CD4-positive, alpha-beta T cell (primary cell): ENCODE measurements at regions not wholly inside any gene's neighbourhood (a gene's known extent, or its start where the extent isn't known, plus 50 kb on each side); places are given as distances from the start of the nearest gene placed in this dataset.

Experiments
- ATAC-seq: fragments of 200-7000 bp; cut with Tn5 transposase; one replicate; pipeline ENCODE4 v1.10.0; 2022; ENCODE audit warnings: mild to moderate bottlenecking; ENCODE audit not compliant: poor library complexity
- CTCF ChIA-PET: fragments of 350-600 bp; sonication (Branson Sonifier 250); formaldehyde crosslinking; loops from one replicate; lab custom pipeline; 2021; ENCODE audit warnings: antibody characterized with exemption, inconsistent platforms; lab: Charles Lee
- POLR2A ChIA-PET: fragments of 350-600 bp; sonication (Branson Sonifier 250); formaldehyde crosslinking; loops from one replicate; lab custom pipeline; 2021; ENCODE audit warnings: antibody characterized with exemption, inconsistent platforms; lab: Charles Lee
- DNase-seq, 14 experiments: peaks; one replicate each; pipeline ENCODE4 v3.0.0-alpha.2; 2013 to 2020; ENCODE audit warnings: mixed read lengths in 2 of 14
- H3K27ac ChIP-seq, 2 donors: one replicate each; pipeline versions ENCODE4 v1.5.1 to v1.7.0; 2013; ENCODE audit warnings: low read length in 2 of 2, low read depth in 1 of 2, mild to moderate bottlenecking in 1 of 2
- H3K27me3 ChIP-seq, 2 experiments: 1 replicate in 1 of 2; 2 replicates in 1 of 2; pipeline versions ENCODE4 v1.6.1 to v1.7.0; 2013; ENCODE audit warnings: low read length in 2 of 2, control low read depth in 1 of 2, mild to moderate bottlenecking in 1 of 2, moderate library complexity in 1 of 2; ENCODE audit not compliant: insufficient read depth in 2 of 2, control insufficient read depth in 1 of 2
- H3K36me3 ChIP-seq: one replicate; pipeline ENCODE4 v1.6.1; 2013; ENCODE audit warnings: low read length, control low read depth; ENCODE audit not compliant: insufficient read depth
- H3K4me1 ChIP-seq: one replicate; pipeline ENCODE4 v1.6.1; 2013; ENCODE audit warnings: low read length, control low read depth; ENCODE audit not compliant: insufficient read depth
- H3K4me3 ChIP-seq: one replicate; pipeline ENCODE4 v1.5.1; 2013; ENCODE audit warnings: mild to moderate bottlenecking, low read length, moderate library complexity
- H3K9me3 ChIP-seq, 2 experiments: 1 replicate in 1 of 2; 2 replicates in 1 of 2; pipeline versions ENCODE4 v1.6.1 to v1.7.0; 2013; ENCODE audit warnings: low read length in 2 of 2, mild to moderate bottlenecking in 2 of 2, control low read depth in 1 of 2, moderate library complexity in 1 of 2; ENCODE audit not compliant: control insufficient read depth in 1 of 2, insufficient read depth in 1 of 2
- H3K27ac Mint-ChIP-seq: one replicate; pipeline ENCODE4 v1.8.0; 2020; ENCODE audit warnings: mixed read lengths
- H3K27me3 Mint-ChIP-seq: one replicate; pipeline ENCODE4 v1.8.0; 2021; ENCODE audit warnings: mixed read lengths
- H3K36me3 Mint-ChIP-seq: one replicate; pipeline ENCODE4 v1.8.0; 2021; ENCODE audit warnings: low read depth, mixed read lengths
- H3K4me1 Mint-ChIP-seq: one replicate; pipeline ENCODE4 v1.8.0; 2021; ENCODE audit warnings: low read depth, mixed read lengths
- H3K4me3 Mint-ChIP-seq: one replicate; pipeline ENCODE4 v1.8.0; 2020; ENCODE audit warnings: mild to moderate bottlenecking, mixed read lengths
- H3K9me3 Mint-ChIP-seq: one replicate; pipeline ENCODE4 v1.8.0; 2020; ENCODE audit warnings: mixed read lengths
- intact Hi-C, 2 experiments: fragments of 100-400 bp; cut with DNase I in 1 of 2; cut with micrococcal nuclease in 1 of 2; formaldehyde crosslinking; loops; one replicate each; pipeline versions ENCODE4 v1.15.1 to v1.9.0; 2023 to 2025; cut with DNase I, micrococcal nuclease
- TF ChIP-seq, protein P1 (sequence below): fragments of 200-600 bp; IDR thresholded peaks from one replicate; pipeline ENCODE4 v1.8.0; 2022; ENCODE audit warnings: antibody characterized with exemption, mild to moderate bottlenecking

DNA sequence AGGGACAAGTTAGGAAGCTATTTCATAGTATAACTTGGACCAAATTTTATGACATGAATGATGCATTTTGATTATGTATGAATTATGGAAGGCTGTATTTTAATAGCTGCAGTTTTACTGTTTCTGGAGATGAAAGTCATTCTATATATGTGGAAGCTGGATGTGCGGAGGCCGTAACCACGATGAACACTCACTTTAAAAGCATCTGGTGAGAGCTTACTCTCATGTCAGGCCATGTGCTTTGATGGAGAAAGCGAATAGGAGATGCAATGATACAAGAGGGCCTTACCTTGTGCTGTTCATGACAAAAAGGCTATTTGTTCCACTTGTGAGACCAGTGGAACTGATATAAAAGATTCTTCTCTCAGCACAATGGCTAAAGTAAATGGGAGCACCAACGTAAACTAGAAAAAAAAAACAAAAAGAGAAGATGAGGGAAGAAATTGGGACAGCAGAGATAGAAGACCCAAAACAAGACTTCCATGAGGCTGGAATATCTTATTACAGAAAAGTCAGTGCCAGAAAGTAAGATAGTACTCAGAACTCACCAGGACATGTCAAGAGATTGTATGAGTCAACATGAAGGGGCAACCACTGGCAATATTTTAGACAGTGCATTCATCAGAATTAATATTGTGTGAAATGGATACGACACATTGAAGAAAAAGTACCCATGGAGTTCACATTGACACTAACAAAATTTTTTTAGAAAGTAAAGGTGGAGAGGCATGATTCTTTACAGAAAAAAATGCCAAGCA, 63.3 kb upstream of the GAB1 start:
- TF ChIP-seq, protein P1, sequence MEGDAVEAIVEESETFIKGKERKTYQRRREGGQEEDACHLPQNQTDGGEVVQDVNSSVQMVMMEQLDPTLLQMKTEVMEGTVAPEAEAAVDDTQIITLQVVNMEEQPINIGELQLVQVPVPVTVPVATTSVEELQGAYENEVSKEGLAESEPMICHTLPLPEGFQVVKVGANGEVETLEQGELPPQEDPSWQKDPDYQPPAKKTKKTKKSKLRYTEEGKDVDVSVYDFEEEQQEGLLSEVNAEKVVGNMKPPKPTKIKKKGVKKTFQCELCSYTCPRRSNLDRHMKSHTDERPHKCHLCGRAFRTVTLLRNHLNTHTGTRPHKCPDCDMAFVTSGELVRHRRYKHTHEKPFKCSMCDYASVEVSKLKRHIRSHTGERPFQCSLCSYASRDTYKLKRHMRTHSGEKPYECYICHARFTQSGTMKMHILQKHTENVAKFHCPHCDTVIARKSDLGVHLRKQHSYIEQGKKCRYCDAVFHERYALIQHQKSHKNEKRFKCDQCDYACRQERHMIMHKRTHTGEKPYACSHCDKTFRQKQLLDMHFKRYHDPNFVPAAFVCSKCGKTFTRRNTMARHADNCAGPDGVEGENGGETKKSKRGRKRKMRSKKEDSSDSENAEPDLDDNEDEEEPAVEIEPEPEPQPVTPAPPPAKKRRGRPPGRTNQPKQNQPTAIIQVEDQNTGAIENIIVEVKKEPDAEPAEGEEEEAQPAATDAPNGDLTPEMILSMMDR = no peak
- peaks cover 6% of the 10 kb centered on the region for H3K27me3 Mint-ChIP-seq
- ATAC-seq = no peak
- H3K4me3 ChIP-seq = no peak overlapping the region
- DNase-seq = no peak
- no peaks in the 10 kb centered on the region for H3K9me3 Mint-ChIP-seq
- H3K36me3 Mint-ChIP-seq = no peaks in the 10 kb centered on the region
- no peaks in the 10 kb centered on the region for H3K4me1 Mint-ChIP-seq
- ChIA-PET POLR2A (interaction anchor here (1.0 kb wide), 1 partner anchor 8 kb away, joined by 3 read pairs; no protein-coding TSS in a partner anchor), CTCF (no interaction called here)
- no peak overlapping the region for H3K27ac Mint-ChIP-seq
- intact Hi-C loops = no loop called here
- H3K4me3 Mint-ChIP-seq = no peak overlapping the region
- no peaks in the 10 kb centered on the region for H3K4me1 ChIP-seq
- no peak overlapping the region for H3K27ac ChIP-seq
- peaks cover 0 to 7% of the 10 kb centered on the region in 2 experiments for H3K9me3 ChIP-seq
- no peaks in the 10 kb centered on the region for H3K27me3 ChIP-seq
- H3K36me3 ChIP-seq = no peaks in the 10 kb centered on the region

DNA sequence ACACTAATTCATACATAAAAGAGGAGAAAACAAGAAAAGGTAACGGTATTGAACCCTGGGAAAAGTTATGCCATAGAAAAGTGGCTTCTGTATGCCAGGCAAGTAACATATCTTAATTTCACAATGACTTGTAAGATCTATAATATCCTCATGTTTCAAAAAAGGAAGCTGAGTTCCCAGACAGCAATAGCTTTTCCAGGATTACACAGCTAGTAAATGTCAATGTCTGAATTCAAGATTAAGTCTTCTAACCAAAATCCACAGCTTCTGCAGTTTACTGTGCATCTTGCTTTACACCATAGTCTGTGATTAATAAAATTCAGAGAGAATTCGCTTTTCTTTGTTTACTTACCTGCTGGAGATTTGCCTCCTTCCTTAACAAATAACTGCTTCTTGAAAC, 55.8 kb upstream of the GAB1 start:
- CTCF ChIA-PET = no interaction called here
- H3K4me3 Mint-ChIP-seq = no peak overlapping the region
- Histone ChIP-seq H3K4me1 (no peaks in the 10 kb centered on the region), H3K9me3 (peaks cover 0 to 3% of the 10 kb centered on the region in 2 experiments), H3K4me3 (no peak overlapping the region), H3K27ac (no peak overlapping the region), H3K36me3 (no peaks in the 10 kb centered on the region), H3K27me3 (no peaks in the 10 kb centered on the region)
- H3K27ac Mint-ChIP-seq = no peak overlapping the region
- intact Hi-C loops = no loop called here
- ATAC-seq (no peak), DNase-seq (no peak)
- no peaks in the 10 kb centered on the region for H3K9me3 Mint-ChIP-seq
- POLR2A ChIA-PET = no interaction called here
- H3K27me3 Mint-ChIP-seq = peaks cover 6% of the 10 kb centered on the region
- H3K4me1 Mint-ChIP-seq = no peaks in the 10 kb centered on the region
- H3K36me3 Mint-ChIP-seq = no peaks in the 10 kb centered on the region
- TF ChIP-seq, protein P1 = no peak

GRCh38 chr4:143281507-143282190, 55.0 kb upstream of the GAB1 start:
- Mint-ChIP-seq H3K9me3 (no peaks in the 10 kb centered on the region), H3K4me3 (no peak overlapping the region), H3K27ac (no peak overlapping the region), H3K36me3 (no peaks in the 10 kb centered on the region), H3K27me3 (no peaks in the 10 kb centered on the region), H3K4me1 (no peaks in the 10 kb centered on the region)
- intact Hi-C loops = no loop called here
- no peak overlapping the region for H3K4me3 ChIP-seq
- TF ChIP-seq, protein P1 = no peak
- H3K27me3 ChIP-seq = no peaks in the 10 kb centered on the region
- no peaks in the 10 kb centered on the region for H3K4me1 ChIP-seq
- DNase-seq (no peak), ATAC-seq (no peak)
- ChIA-PET POLR2A (interaction anchor here (0.9 kb wide), 1 partner anchor 9 kb away, joined by 3 read pairs; no protein-coding TSS in a partner anchor), CTCF (no interaction called here)
- no peak overlapping the region for H3K27ac ChIP-seq
- peaks cover 0 to 3% of the 10 kb centered on the region in 2 experiments for H3K9me3 ChIP-seq
- H3K36me3 ChIP-seq = no peaks in the 10 kb centered on the region
